Fibroblast of skin of right quadriceps (primary cell): ENCODE measurements at regions not wholly inside any gene's neighbourhood (a gene's known extent, or its start where the extent isn't known, plus 50 kb on each side); places are given as distances from the start of the nearest gene placed in this dataset.

Experiments used
- DNase-seq: peaks from one replicate; pipeline ENCODE4 v3.0.0-alpha.2; 2013

DNA sequence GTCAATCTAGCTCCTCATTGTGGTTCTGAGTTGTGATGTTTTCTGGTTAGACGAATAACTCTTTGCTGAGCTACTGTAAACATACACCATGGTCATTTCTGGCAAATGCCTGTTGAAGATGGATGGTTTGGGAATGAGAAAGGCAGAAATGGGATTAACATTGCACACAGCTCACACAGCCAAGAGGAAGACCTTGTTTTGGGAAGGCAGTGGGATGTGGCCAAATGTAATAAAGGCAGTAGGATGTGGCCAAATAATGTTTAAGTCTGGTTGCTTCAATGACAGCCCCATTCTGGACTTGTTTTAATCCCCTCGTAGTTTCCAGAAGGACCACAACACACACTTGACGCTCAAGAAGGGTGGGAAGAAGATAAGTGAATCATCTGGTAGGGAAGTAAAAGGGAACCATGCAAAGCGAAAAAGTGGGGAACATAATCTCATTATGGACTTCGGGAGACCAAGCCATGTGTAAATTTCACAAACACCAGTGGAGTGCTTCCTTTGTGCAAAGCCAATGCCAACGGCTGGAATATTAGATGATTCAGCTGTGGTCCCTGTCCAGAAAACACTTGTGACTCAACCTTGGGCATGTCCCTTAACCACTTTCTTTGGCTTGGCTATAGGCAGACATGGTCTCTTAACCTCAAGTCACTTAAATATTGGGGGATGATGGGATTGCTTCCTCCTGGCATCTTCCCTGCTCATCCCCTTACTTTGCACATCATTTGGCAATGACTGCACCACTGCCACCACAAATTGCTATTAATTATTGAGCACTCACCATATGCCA is 284.4 kb upstream of the CRY1 start:
- no peak for DNase-seq

DNA sequence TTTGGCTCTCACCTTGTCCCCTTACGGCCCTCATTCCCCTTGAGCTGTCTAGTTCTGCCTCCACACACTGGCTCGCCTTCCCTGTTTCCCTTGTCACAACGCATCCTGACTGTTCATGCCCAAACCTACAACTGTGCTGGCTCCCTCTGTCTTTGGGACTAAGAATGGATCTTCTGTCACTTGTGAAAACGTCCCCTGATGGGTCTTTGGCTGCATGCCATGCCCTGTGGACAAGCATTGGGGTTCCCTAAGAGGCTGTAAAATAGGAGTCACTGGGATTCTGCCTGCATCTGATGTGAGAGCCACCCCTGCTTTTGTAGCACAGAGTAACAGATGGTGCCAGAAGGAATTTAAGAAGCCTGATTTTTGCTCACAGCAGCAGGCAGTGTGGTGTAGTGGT is 285.3 kb upstream of the CRY1 start:
- no peak for DNase-seq

DNA sequence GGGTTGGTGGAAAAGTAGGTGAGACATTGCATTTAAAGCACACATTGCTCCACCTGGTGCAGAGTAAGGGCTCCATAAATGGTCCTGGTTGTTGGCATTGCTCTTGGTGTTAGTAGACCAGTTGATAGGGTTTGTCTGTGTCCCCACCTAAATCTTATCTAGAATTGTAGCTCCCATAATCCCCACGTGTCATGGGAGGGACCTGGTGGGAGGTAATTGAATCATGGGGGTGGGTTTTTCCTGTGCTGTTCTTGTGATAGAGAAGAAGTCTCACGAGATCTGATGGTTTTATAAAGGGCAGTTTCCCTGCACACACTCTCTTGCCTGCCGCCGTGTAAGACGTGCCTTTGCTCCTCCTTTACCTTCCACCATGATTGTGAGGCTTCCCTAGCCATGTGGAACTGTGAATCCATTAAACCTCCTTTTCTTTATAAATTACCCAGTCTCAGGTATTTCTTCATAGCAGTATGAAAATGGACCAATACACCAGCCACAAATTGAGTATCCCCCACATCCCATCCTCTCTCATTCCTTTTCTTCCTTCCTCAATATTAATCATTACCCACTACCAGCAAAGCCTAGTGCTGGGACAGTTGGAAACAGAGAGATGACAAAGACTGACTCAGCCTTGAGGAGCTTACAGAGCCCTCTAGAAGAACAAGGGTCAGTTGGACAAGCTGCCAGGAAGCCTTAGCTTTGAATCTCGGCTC is 285.9 kb upstream of the CRY1 start:
- peak; percentile 47 for DNase-seq

DNA sequence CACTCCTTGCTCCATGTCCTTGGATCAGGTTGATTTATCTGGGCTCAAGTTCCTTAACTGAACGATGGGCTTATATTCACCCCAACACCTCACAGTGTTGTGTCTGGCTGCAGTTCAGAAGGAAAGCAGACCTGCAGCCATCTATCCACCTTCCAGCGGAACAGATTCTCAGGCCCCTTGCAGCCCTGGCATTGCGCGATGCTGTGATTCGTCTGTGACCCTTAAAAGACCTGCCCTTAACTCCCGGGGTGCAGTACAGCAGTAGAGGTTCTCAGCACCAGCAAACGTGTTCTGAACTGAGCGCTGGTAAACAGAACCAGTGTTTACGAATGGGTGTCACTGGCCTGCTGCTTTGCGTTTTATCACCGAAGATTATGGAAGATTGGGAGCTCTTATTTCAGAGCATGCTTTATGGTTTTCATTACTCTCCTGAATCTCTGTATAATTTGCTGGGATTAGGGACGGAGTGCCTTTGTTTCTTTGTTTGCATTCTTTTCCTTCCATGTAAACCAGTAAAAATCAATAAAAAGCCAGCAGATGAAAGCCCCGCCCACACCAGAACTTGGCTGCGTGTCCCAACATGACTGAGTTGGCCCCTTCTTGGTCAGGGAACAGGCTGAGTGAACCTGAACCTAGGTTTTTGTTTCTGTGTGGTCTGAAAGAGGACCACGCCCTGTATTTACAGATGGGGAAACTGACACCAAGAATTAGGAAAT is 286.7 kb upstream of the CRY1 start:
- peak; percentile 42 for DNase-seq

DNA sequence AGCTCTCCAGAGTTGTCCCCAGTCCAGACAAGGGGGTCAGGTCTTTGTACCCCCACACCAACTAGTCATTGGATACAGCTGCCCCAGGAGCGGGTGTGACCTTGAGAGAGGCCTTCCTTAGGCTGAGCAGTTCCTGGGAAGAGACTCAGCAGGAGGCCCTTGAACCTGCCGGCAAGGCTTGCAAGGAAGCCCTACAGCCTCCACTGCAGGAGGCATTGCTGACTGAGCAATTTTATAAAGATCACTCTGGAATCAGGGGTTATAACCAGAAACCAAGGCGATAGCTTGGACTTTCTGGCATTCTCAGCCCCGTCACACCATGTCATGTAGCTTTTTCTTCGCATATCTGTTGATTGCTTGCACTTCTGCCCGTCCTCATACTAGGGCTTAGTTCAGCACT is 291.3 kb upstream of the CRY1 start:
- DNase-seq: no peak

DNA sequence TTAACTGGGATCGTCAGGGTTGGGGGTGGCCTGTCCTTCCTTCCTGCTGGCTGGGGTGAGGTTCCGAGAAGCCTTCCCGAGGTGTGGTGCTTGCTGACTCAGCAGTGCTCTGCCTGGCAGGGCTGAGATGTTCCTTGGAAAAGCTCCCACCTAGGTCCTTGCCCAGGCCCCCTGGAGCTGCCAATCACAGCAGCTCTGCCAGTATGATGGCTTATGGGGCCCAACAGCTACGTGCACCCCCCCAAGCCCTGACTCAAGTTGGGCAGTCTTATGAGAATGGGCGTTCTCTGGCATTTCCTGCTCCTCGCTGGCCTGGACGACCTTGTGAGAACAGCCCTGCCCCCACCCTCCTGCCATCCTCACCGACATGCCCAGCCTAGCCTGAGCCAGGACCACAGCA is 292.2 kb upstream of the CRY1 start:
- DNase-seq: no peak

DNA sequence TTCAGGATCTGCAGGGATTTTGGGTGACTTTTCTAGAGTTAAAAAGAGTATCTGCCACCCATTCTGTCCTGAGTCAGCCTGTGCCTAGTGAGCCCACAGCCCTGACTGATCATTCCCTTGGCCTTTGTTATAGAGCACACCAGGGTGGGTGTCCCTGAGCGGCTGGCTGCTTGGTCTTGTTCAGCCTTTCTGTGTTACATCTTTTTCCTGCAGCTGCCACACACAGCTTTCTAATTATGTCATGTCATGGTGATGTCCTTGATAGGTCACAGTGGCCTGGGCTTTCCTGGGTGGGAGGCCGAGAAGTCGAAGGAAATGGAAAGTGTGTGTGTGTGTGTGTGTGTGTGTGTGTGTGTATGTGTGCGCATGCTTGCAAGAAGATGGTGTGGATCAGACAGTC is 293.2 kb upstream of the CRY1 start:
- no peak for DNase-seq

DNA sequence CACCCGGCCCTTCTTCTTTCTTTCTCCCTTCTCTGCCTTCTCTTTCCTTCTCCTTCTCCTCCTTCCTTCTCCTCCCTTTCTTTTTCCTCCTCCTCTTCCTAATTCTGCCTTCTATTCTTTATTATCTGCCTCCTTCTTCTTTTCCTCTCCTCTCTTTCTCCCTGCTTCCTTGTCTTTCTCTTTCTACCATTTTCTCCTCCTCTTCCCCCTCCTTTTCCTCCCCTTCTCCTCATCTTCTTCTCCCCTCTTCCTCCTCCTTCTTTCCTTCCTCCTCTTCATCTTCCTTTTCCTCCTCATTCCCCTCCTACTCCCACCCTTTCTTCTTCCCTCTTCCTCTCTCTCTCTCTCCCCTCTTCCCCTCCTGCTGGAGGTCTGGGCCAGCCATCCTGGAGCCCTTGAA is 294.9 kb upstream of the CRY1 start:
- DNase-seq: no peak

DNA sequence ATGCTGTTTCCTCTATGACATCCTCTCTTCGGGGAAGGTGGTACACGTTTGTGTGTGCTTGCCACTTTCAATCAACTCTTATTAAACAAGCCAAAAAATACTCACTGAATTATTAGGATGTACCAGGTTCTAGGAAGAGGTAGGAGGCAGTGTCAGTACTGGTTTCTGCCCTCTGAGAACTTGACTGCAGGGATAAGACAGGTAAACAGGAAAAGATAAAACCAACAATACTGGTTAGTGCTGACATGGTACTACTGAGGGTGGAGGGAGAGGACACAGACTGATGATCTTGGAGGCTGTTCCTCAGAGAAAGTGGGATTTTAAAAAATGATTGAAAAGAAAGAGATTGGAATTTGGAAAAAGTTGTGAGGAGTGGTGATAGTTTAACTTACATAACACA is 295.2 kb upstream of the PWP1 start:
- DNase-seq: no peak

DNA sequence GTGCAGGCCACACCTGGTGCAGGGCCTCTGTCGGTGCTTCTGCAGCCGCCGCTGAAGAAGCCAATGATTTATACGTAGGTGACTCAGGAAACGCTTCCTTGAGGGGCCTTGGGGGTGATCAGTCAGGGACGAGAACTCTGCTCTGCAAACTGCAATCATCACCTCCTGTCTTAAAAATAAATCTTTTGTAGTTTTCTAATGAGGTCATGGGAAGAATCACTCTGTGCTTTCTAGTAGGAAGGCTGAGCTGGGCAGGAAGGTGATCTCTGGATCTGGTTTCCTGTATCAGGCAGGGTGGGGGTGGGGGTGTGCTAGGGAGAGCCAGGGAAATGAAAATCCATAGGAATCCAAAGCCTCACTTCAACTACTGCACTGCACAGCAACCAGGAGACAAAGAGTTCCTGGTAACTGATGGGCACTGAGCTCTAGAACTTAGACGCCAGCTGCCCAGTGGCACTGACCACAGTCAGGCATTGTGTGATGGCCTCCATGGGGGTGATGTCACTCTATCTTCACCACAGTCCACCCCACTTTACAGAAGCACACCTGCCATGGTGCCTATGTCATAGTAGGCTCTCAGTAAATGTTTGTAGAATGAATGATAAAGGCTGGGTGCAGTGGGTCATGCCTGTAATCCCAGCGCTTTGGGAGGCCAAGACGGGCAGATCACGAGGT is 292.4 kb upstream of the PWP1 start:
- DNase-seq: peak; percentile 57

DNA sequence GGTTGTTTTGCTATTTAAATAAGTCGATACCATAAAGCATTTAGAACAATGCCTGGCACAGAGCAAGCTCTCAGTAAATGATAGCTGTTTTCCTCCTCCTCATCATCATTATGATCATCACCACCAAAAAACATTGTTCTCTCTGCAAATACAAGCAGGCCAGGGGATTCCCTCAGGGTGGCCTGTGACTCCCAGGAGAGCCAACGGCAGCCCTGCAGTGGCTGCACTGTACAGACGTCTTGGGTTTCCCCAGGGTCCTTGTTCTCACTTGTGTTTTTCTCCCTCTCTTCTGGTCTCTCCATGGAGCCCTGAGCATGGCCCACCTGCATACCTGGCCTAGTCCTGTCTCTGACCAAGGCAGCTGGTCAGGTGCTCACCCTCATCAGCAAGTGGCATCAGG is 290.9 kb upstream of the PWP1 start:
- DNase-seq: no peak

DNA sequence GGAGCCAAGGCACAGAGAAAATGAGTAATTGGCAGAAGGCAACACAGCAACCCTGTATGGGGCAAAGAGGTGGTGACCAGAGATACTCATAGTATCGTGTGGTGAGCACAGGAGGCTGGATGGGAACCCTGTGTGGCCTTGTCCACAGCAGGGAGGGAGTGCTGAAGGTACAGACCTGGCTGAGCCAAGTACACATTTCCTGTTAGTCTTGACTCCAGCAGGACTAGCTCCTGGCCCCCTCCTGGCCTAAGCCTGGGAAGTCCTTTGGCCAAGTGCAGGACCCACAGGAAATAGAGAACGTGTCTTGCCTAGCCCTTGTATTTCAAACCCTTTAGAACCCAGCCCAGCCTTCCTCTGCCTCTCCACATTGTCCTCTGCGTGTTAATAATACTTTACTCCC is 289.8 kb upstream of the PWP1 start:
- no peak for DNase-seq

DNA sequence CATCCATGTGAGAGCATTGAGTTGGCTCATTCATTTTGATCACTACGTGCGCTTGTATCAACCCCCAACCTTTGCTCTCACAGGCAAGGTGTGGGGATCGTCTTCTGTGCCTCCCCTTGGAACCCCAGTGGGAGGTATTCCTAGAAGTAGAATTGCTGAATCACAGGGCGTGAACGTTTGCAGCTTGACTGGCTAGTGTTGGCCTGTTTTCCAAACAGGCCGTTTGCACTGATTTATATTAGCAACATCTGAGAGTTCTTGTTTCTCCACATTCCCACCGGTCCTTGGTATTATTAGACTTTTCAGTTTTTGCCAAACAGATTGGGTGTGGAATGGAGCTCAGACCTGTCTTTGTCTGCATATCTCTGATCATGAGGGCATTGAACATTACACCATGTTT is 288.6 kb upstream of the PWP1 start:
- no peak for DNase-seq

DNA sequence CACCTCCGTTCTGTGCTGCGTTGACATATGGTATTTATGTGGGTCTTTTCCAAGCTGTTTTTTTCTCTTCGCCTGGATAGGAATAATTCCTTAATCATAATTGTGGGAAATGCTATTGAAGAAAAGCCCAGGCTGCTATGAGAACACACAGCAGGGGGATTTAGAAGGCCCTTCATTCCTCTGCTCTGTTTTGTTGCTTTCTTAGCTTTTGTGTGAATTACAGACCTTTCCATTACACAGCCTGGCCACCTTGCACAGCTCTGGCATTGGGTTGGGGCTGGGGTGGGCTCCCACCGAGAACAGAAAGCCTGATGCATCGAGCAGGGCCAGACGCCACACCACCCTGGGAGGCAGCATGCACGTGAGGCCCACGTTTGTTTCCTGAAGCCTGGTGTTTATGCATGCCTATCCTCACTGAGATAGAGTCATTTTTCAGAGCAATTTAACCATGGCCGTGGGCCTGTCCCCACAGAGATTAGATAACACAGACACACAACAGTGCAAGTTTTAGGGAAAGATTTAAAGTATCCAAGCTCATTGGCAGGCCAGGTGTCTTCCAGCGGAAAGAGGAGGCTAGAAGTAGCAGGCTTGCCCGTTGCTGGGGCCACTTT is 287.6 kb upstream of the PWP1 start:
- DNase-seq: no peak

DNA sequence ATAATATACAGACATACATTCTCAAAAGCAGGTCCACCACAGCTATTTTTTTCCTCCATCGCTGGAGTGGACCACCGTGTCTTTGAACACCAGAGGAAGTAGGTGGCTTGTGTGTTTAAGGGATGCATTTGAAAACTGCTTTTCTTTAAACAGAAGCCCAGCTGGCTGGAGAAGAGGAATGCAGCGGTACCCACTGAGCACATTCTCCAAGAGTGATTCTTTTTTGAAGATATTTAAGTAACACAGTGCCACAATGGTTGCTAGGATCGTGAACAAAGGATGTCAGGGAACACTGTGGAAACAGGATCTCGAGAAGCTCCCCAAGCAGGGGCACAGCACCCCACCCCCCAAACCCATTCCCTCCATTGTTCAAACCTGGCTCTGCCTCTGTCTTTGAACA is 286.6 kb upstream of the PWP1 start:
- peak; percentile 32 for DNase-seq

DNA sequence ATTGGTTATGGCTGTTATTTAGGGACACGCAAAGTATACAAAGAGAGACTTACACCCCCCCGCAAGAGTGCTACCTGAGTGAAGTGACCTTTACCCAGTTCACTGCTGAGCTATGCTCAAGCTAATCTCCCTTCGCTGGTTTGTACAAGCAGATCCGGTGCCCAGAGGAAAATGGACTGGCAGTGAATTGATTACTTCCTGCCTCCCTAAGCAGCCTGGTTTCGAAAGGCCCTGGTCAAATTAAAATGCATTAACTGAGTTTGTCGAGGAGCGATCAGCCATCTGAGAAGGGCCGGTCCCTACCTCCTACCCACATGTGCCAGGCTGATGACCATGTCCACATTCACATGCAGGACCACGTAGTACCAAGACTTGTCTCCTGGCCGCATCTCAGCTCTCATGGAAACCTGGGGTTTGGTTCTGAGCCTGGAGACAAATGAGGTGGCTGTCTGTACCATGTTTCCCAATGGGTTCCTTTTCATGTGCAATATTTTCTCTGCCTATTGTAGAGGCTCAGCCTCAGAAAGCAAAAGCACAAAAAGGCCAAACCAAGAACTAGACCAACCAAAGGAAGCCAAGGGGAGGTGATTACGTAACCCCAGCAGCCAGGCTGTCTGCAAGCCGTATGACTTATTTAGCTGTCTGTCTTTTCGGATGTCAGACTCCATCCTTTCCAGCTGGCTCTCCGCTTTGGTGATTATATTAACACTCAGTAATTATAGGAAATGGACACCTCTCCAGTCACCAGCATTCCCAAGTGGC is 284.7 kb upstream of the PWP1 start:
- peak; percentile 68 for DNase-seq

DNA sequence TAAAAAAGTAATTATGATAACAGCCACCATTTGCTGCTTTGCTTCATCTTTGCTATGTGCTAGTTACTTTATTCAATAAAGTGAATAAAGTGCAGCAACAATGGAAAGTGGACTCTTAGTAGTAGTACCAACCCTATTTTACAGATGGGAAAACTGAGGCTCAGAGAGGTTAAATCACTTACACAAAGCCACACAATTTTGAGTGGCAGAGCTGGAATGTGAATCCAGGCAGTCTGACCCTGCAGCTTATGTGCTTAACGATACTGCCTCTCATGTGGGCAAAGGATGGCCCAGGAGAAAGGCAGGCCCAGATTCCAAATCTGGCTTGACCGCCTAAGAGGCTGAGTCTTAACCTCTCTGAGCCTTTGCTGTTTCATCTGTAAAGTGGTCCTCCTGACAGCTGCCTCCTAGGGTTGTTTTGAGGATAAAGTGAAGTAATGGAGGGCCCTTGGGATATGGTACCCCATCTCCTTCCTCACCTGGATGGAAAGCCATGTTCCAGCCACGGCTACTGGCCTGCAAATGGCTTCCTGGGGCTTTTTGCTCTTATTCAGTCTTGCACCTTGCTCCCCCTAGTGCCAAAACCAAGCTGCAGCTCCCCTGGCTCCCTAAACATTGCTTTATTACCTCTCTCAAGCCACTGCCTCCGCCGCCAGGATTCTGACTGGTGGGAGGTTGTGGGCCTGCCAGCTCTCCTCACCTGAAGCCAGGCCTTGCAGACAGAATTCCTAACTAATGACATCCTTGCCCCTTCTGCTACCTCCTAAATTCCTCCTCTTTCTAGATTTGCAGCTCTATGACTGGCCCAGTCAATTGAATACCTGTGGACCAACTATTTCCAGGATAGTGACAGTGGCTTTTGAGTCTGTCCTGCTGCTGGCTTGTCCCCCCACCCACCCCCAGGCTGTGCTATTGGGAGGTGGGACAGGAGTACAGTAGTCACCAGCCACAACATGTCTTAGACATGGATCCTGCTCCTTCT is 283.3 kb upstream of the PWP1 start:
- peak; percentile 58 for DNase-seq

DNA sequence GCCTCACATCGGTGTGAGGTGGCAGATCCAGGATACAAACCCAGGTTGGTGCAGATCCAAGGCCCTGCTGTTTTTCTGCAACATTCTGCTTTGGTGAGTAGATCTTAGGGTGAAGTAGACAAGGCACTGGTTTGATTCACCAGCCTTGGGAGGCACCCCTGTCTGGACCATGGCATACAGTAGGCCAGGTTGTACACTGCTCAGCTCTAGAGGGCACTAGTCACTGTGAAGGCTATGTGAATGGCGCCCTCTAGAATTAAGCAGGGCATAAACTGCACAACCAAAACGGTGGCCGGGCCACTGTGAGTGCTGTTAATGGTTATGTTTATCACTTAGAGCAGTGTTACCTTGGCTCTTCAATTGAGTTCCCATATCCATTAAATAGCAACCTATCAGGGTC is 280.6 kb upstream of the PWP1 start:
- peak; percentile 27 for DNase-seq

DNA sequence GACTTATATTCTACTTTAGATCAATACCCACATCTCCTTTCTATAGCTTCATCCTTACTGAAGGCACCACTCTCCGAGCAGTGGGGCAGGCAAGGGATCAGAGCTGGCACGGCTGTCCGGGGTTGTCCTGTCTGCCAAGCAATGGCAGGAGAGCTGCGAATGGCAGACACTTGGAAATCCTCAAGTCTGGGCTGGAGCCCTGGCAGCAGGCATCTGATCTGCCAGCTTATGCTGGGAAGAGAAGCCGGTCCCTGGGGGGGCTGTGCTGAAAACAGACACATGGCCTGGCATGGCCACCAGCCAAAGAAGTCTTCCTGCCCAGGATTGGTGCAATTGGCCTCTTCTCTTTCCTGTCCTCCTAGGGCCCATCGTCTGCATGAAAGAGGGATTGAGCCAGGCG is 280.2 kb upstream of the PWP1 start:
- no peak for DNase-seq

DNA sequence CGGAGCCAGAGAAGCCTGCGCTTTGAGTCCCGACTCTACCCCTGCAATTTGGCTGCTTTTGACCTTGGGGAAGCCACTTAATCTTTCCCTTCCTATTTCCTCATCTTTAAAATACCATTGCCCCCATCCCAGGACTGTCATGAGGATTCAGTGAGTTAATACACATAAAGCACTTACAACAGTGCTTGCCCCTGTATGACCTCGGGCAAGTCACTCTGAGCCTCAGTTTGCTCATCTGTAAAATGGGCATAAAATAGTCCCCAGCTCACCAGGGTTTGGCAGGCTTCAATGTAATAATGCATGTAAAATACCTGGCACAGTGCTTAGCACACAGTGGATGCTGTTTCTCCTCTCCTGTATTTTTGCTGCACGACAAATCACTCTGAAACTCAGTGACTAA is 278.7 kb upstream of the PWP1 start:
- no peak for DNase-seq
